Neural progenitor cell (in vitro differentiated cells): ENCODE measurements at regions not wholly inside any gene's neighbourhood (a gene's known extent, or its start where the extent isn't known, plus 50 kb on each side); places are given as distances from the start of the nearest gene placed in this dataset.

Experiments used
- DNase-seq: peaks from one replicate; pipeline ENCODE4 v3.0.0-alpha.2; 2016; ENCODE audit warnings: low spot score
- H2AFZ ChIP-seq: fragments of 200-600 bp; sonication (generic); replicated peaks from 2 replicates; pipeline ENCODE4 v1.6.1; 2016; ENCODE audit warnings: antibody characterized with exemption
- H3F3A ChIP-seq: fragments of 200-600 bp; sonication (generic); 2 replicates; pipeline ENCODE4 v1.6.1; 2016; ENCODE audit warnings: antibody characterized with exemption, low read depth
- H3K27ac ChIP-seq: fragments of 200-600 bp; sonication (generic); 2 replicates; pipeline ENCODE4 v1.5.1; 2016; ENCODE audit warnings: mild to moderate bottlenecking
- H3K27me3 ChIP-seq: fragments of 200-600 bp; sonication (generic); 2 replicates; pipeline ENCODE4 v1.6.1; 2016; ENCODE audit warnings: mild to moderate bottlenecking, moderate library complexity
- H3K36me3 ChIP-seq: fragments of 200-600 bp; sonication (generic); 2 replicates; pipeline ENCODE4 v1.5.1; 2016
- H3K4me1 ChIP-seq: fragments of 200-600 bp; sonication (generic); 2 replicates; pipeline ENCODE4 v1.6.1; 2016; ENCODE audit warnings: mixed run types
- H3K4me2 ChIP-seq: fragments of 200-600 bp; sonication (generic); 2 replicates; pipeline ENCODE4 v1.6.1; 2016
- H3K4me3 ChIP-seq: fragments of 200-600 bp; sonication (generic); 2 replicates; pipeline ENCODE4 v1.5.1; 2016
- H3K79me2 ChIP-seq: fragments of 200-600 bp; sonication (generic); 2 replicates; pipeline ENCODE4 v1.6.1; 2016; ENCODE audit warnings: low read depth
- H3K9ac ChIP-seq: fragments of 200-600 bp; sonication (generic); 2 replicates; pipeline ENCODE4 v1.6.1; 2016
- H3K9me3 ChIP-seq: fragments of 200-600 bp; sonication (generic); 2 replicates; pipeline ENCODE4 v1.5.1; 2016; ENCODE audit warnings: low read depth
- H4K20me1 ChIP-seq: fragments of 200-600 bp; sonication (generic); 2 replicates; pipeline ENCODE4 v1.6.1; 2016; ENCODE audit warnings: low read depth
- H3K27ac Mint-ChIP-seq: 3 replicates; pipeline ENCODE4 v1.8.0; 2021; ENCODE audit warnings: mixed read lengths
- H3K27me3 Mint-ChIP-seq: 2 replicates; pipeline ENCODE4 v1.8.0; 2022; ENCODE audit warnings: low read depth, mild to moderate bottlenecking, inconsistent platforms, moderate library complexity, mixed read lengths; ENCODE audit not compliant: insufficient read depth
- H3K36me3 Mint-ChIP-seq: 3 replicates; pipeline ENCODE4 v1.8.0; 2021; ENCODE audit warnings: mixed read lengths
- H3K4me1 Mint-ChIP-seq: 3 replicates; pipeline ENCODE4 v1.8.0; 2021; ENCODE audit warnings: mixed read lengths
- H3K4me3 Mint-ChIP-seq: 3 replicates; pipeline ENCODE4 v1.8.0; 2021; ENCODE audit warnings: mild to moderate bottlenecking, moderate library complexity, mixed read lengths
- H3K9me3 Mint-ChIP-seq: 3 replicates; pipeline ENCODE4 v1.8.0; 2020; ENCODE audit warnings: mixed read lengths
- CTCF ChIP-seq: fragments of 200-600 bp; sonication (generic); IDR thresholded peaks from 2 replicates; pipeline ENCODE4 v1.5.1; 2017; ENCODE audit warnings: antibody characterized with exemption, mild to moderate bottlenecking
- EZH2 ChIP-seq: fragments of 200-600 bp; sonication (generic); IDR thresholded peaks from 2 replicates; pipeline ENCODE4 v1.6.1; 2017; ENCODE audit warnings: antibody characterized with exemption, mild to moderate bottlenecking, moderate library complexity
- EZH2phosphoT487 ChIP-seq: fragments of 200-600 bp; sonication (generic); IDR thresholded peaks from 2 replicates; pipeline ENCODE4 v1.6.1; 2017; ENCODE audit warnings: antibody characterized with exemption

GRCh38 chr6:142679907-142680700 is 264.9 kb downstream of the HIVEP2 start:
- no peak overlapping the region for H3K4me3 ChIP-seq
- no peaks in the 10 kb centered on the region for H3K4me1 ChIP-seq
- no peaks in the 10 kb centered on the region for H4K20me1 ChIP-seq
- no peak for DNase-seq
- H3K4me2 ChIP-seq = no peak overlapping the region
- H3F3A ChIP-seq = no peaks in the 10 kb centered on the region
- no peak overlapping the region for H2AFZ ChIP-seq
- H3K9ac ChIP-seq = no peak overlapping the region
- no peaks in the 10 kb centered on the region for H3K79me2 ChIP-seq
- H3K36me3 Mint-ChIP-seq = no peaks in the 10 kb centered on the region
- no peaks in the 10 kb centered on the region for H3K36me3 ChIP-seq
- no peak overlapping the region for H3K27ac ChIP-seq
- peaks cover 3% of the 10 kb centered on the region for H3K27me3 Mint-ChIP-seq
- H3K9me3 Mint-ChIP-seq = no peaks in the 10 kb centered on the region
- H3K4me3 Mint-ChIP-seq = no peak overlapping the region
- H3K9me3 ChIP-seq = no peaks in the 10 kb centered on the region
- H3K4me1 Mint-ChIP-seq = no peaks in the 10 kb centered on the region
- TF ChIP-seq EZH2phosphoT487 (no peak), EZH2 (no peak), CTCF (no peak)
- H3K27ac Mint-ChIP-seq = no peak overlapping the region
- no peaks in the 10 kb centered on the region for H3K27me3 ChIP-seq

GRCh38 chr6:142681099-142681498 is 263.9 kb downstream of the HIVEP2 start:
- H3K27ac Mint-ChIP-seq = no peak overlapping the region
- H3K36me3 Mint-ChIP-seq = no peaks in the 10 kb centered on the region
- H3K9me3 Mint-ChIP-seq = no peaks in the 10 kb centered on the region

GRCh38 chr6:142682985-142683384 is 262.0 kb downstream of the HIVEP2 start:
- H3K36me3 ChIP-seq = no peaks in the 10 kb centered on the region
- no peaks in the 10 kb centered on the region for H3F3A ChIP-seq
- Mint-ChIP-seq H3K27me3 (peaks cover 3% of the 10 kb centered on the region), H3K4me3 (no peak overlapping the region), H3K27ac (no peak overlapping the region), H3K4me1 (no peaks in the 10 kb centered on the region), H3K36me3 (no peaks in the 10 kb centered on the region), H3K9me3 (no peaks in the 10 kb centered on the region)
- H3K79me2 ChIP-seq = no peaks in the 10 kb centered on the region
- no peak for DNase-seq
- TF ChIP-seq EZH2phosphoT487 (no peak), CTCF (no peak), EZH2 (no peak)
- no peaks in the 10 kb centered on the region for H3K9me3 ChIP-seq
- no peak overlapping the region for H3K9ac ChIP-seq
- no peak overlapping the region for H2AFZ ChIP-seq
- H3K4me2 ChIP-seq = no peak overlapping the region
- H3K4me1 ChIP-seq = no peaks in the 10 kb centered on the region
- H3K27me3 ChIP-seq = no peaks in the 10 kb centered on the region
- H3K27ac ChIP-seq = no peak overlapping the region
- no peak overlapping the region for H3K4me3 ChIP-seq
- H4K20me1 ChIP-seq = no peaks in the 10 kb centered on the region

More at GRCh38 chr6:142681099-142681498, 263.9 kb downstream of the HIVEP2 start:
- no peaks in the 10 kb centered on the region for H3K4me1 Mint-ChIP-seq
- no peak for TF ChIP-seq CTCF
- no peak for TF ChIP-seq EZH2phosphoT487
- no peak for TF ChIP-seq EZH2
- Histone ChIP-seq H3K36me3 (no peaks in the 10 kb centered on the region), H4K20me1 (no peaks in the 10 kb centered on the region), H3K4me2 (no peak overlapping the region), H3F3A (no peaks in the 10 kb centered on the region), H3K27ac (no peak overlapping the region), H3K4me1 (no peaks in the 10 kb centered on the region), H2AFZ (no peak overlapping the region), H3K9me3 (no peaks in the 10 kb centered on the region), H3K79me2 (no peaks in the 10 kb centered on the region), H3K4me3 (no peak overlapping the region), H3K27me3 (no peaks in the 10 kb centered on the region), H3K9ac (no peak overlapping the region)
- H3K27me3 Mint-ChIP-seq = peaks cover 3% of the 10 kb centered on the region
- DNase-seq = no peak
- no peak overlapping the region for H3K4me3 Mint-ChIP-seq
